ENCODE measurements at regions not wholly inside any gene's neighbourhood (a gene's known extent, or its start where the extent isn't known, plus 50 kb on each side); places are given as distances from the start of the nearest gene placed in this dataset.

GRCh38 chr14:62308316-62308715 lies 546.1 kb downstream of the SNAPC1 start:
- peaks cover 3% of the 10 kb centered on the region; the same call in 1 of the 2 replicates for H3K4me1 ChIP-seq (ENCODE audit: insufficient read depth, low read length)
- Mint-ChIP-seq H3K27me3 (ENCODE audit: low read depth) (no peaks in the 10 kb centered on the region), H3K9me3 (no peaks in the 10 kb centered on the region), H3K36me3 (ENCODE audit: insufficient read depth in 1 of 3, low read depth in 3 of 3) (no peaks in the 10 kb centered on the region), H3K4me1 (peaks cover 5 to 6% of the 10 kb centered on the region in 2 experiments), H3K4me3 (no peak overlapping the region), H3K27ac (peak overlapping the region in 1 of 3 experiments; percentile 8; a peak in 2 of 7 replicates)
- no peaks in the 10 kb centered on the region for H3K27me3 ChIP-seq (ENCODE audit: insufficient read depth, low read length)
- no peaks in the 10 kb centered on the region for H3K23me2 ChIP-seq (ENCODE audit: insufficient read length, low read depth, low read length, poor library complexity, severe bottlenecking)
- H4K20me1 ChIP-seq (ENCODE audit: control insufficient read depth, insufficient read depth, insufficient read length), result no peaks in the 10 kb centered on the region
- no peak overlapping the region for H3K9ac ChIP-seq (ENCODE audit: extremely low read depth, insufficient read length, low read length)
- H3K23ac ChIP-seq (ENCODE audit: insufficient read length, low read depth, low read length), result no peak overlapping the region
- no peaks in the 10 kb centered on the region for H3K79me2 ChIP-seq (ENCODE audit: insufficient read depth, low read length)
- no CpG with 5 or more reads among the region's 3 CpGs for WGBS (ENCODE audit: extremely low coverage, insufficient read length, low lambda C conversion rate)
- H3K9me3 ChIP-seq (ENCODE audit: control insufficient read depth, low read depth, low read length), result no peaks in the 10 kb centered on the region
- H2BK15ac ChIP-seq (ENCODE audit: low read depth, low read length), result no peak overlapping the region
- no peak overlapping the region for H2AK5ac ChIP-seq (ENCODE audit: insufficient read length, low read length)
- no peak for TF ChIP-seq CTCF (conservative IDR thresholded peaks at IDR 0.05)
- H2BK120ac ChIP-seq (ENCODE audit: low read depth, low read length, poor library complexity, severe bottlenecking), result no peak overlapping the region
- no peak overlapping the region for H2BK5ac ChIP-seq (ENCODE audit: insufficient read length, low read length)
- H3K27ac ChIP-seq (ENCODE audit: insufficient read length, low read depth, low read length), result no peak overlapping the region
- H3K56ac ChIP-seq (ENCODE audit: insufficient read length, low read depth, low read length), result no peak overlapping the region
- no peak overlapping the region for H3K18ac ChIP-seq (ENCODE audit: insufficient read length, low read depth, low read length)
- no peak overlapping the region for H3K4me2 ChIP-seq (ENCODE audit: insufficient read depth, insufficient read length, low read length)
- H2BK12ac ChIP-seq (ENCODE audit: insufficient read length, low read depth, low read length), result no peak overlapping the region
- no peak overlapping the region for H3K14ac ChIP-seq (ENCODE audit: insufficient read depth, low read length)
- H2AFZ ChIP-seq (ENCODE audit: low read length), result peak overlapping the region; percentile 6
- H3K79me1 ChIP-seq (ENCODE audit: insufficient read depth, low read depth, low read length, poor library complexity, severe bottlenecking), result no peaks in the 10 kb centered on the region
- no peak overlapping the region for H3K4ac ChIP-seq (ENCODE audit: low read depth, low read length)
- no peak overlapping the region for H4K5ac ChIP-seq (ENCODE audit: insufficient read length, low read depth, low read length)
- H4K91ac ChIP-seq (ENCODE audit: insufficient read length, low read depth, low read length), result no peak overlapping the region
- no peak overlapping the region for H4K8ac ChIP-seq (replicated peaks; ENCODE audit: insufficient read length, low read depth, low read length)
- no peak overlapping the region for H3T11ph ChIP-seq (ENCODE audit: low read length)
- DNase-seq, result no peak
- H2BK20ac ChIP-seq (ENCODE audit: low read depth, low read length, poor library complexity, severe bottlenecking), result no peak overlapping the region

Measured in H9 (cell line).